T-helper 2 cell (primary cell): ENCODE measurements at regions not wholly inside any gene's neighbourhood (a gene's known extent, or its start where the extent isn't known, plus 50 kb on each side); places are given as distances from the start of the nearest gene placed in this dataset.

Source experiments
- DNase-seq, 5 experiments: peaks; one replicate each; pipeline versions ENCODE4 v3.0.0 to v3.0.0-alpha.2; 2012 to 2022

- DNase-seq, result no peak
These were observed 339.6 kb downstream of the NUF2 start for GRCh38 chr1:163661391-163661790.

GRCh38 chr1:163664671-163665335 is 343.0 kb downstream of the NUF2 start:
- no peak for DNase-seq

- DNase-seq, result no peak
These were observed 346.7 kb downstream of the NUF2 start for GRCh38 chr1:163668472-163668871.

- no peak for DNase-seq
These were observed 349.4 kb downstream of the NUF2 start for GRCh38 chr1:163670989-163671757.

GRCh38 chr1:163672976-163673758 is 351.4 kb downstream of the NUF2 start:
- DNase-seq, result no peak

GRCh38 chr1:163673759-163674151 is 352.0 kb downstream of the NUF2 start:
- DNase-seq, result no peak

GRCh38 chr1:163674236-163674635 is 352.5 kb downstream of the NUF2 start:
- DNase-seq, result no peak

GRCh38 chr1:163684785-163685184 is 363.0 kb downstream of the NUF2 start:
- DNase-seq, result no peak

GRCh38 chr1:163692266-163692665 is 370.5 kb downstream of the NUF2 start:
- DNase-seq, result no peak

GRCh38 chr1:163697137-163697536 is 375.4 kb downstream of the NUF2 start:
- peak in 1 of 5 experiments; percentile 65 for DNase-seq

- DNase-seq, result no peak
These were observed 380.1 kb downstream of the NUF2 start for GRCh38 chr1:163701783-163702374.

- no peak for DNase-seq
These were observed 382.0 kb downstream of the NUF2 start for GRCh38 chr1:163703794-163704193.

- no peak for DNase-seq
These were observed 385.2 kb downstream of the NUF2 start for GRCh38 chr1:163706915-163707314.

GRCh38 chr1:163709636-163710035 is 387.9 kb downstream of the NUF2 start:
- no peak for DNase-seq

- DNase-seq, result no peak
These were observed 390.6 kb downstream of the NUF2 start for GRCh38 chr1:163712321-163712720.

- DNase-seq, result no peak
These were observed 398.5 kb downstream of the NUF2 start for GRCh38 chr1:163720294-163720693.

- DNase-seq, result no peak
These were observed 403.8 kb downstream of the NUF2 start for GRCh38 chr1:163725551-163725950.

- no peak for DNase-seq
These were observed 408.7 kb downstream of the NUF2 start for GRCh38 chr1:163730411-163730821.

- no peak for DNase-seq
These were observed 415.5 kb downstream of the NUF2 start for GRCh38 chr1:163737261-163737660.

GRCh38 chr1:163744301-163744887 is 422.6 kb downstream of the NUF2 start:
- peak in 1 of 5 experiments; percentile 2 for DNase-seq

- DNase-seq, result no peak
These were observed 423.4 kb downstream of the NUF2 start for GRCh38 chr1:163745204-163745603.

- no peak for DNase-seq
These were observed 425.5 kb downstream of the NUF2 start for GRCh38 chr1:163747261-163747660.

- DNase-seq, result no peak
These were observed 426.1 kb downstream of the NUF2 start for GRCh38 chr1:163747855-163748254.
